ENCODE measurements at regions not wholly inside any gene's neighbourhood (a gene's known extent, or its start where the extent isn't known, plus 50 kb on each side); places are given as distances from the start of the nearest gene placed in this dataset.
A peak's percentile ranks its signal among the peaks of the same experiment; 100 is the strongest.

GRCh38 chr10:89101943-89102342, 105.2 kb downstream of the CH25H start:
- no peak for TF ChIP-seq FOXM1 (IDR thresholded peaks at IDR 0.05; ENCODE audit: borderline replicate concordance)
- TF ChIP-seq SUZ12 (IDR thresholded peaks at IDR 0.05): no peak
- no peak for TF ChIP-seq CTBP1 (IDR thresholded peaks at IDR 0.05; ENCODE audit: borderline replicate concordance)
- TF ChIP-seq ARNT (IDR thresholded peaks at IDR 0.05): no peak
- TF ChIP-seq BHLHE40 (IDR thresholded peaks at IDR 0.05; ENCODE audit: borderline replicate concordance): no peak
- no peak for TF ChIP-seq ELF4 (IDR thresholded peaks at IDR 0.05)
- no peak for TF ChIP-seq FOXK2 (IDR thresholded peaks at IDR 0.05)
- TF ChIP-seq LEF1 (IDR thresholded peaks at IDR 0.05; ENCODE audit: borderline replicate concordance): no peak
- CTCF ChIA-PET: no interaction called here
- no peak for DNase-seq (ENCODE audit: extremely low spot score)
- POLR2A ChIA-PET: no interaction called here

- no peak for TF ChIP-seq LEF1 (IDR thresholded peaks at IDR 0.05; ENCODE audit: borderline replicate concordance)
- no peak for TF ChIP-seq FOXA1 (IDR thresholded peaks at IDR 0.05)
- no peak for TF ChIP-seq L3MBTL2 (conservative IDR thresholded peaks at IDR 0.05)
- no peak for TF ChIP-seq ZNF384 (IDR thresholded peaks at IDR 0.05)
- TF ChIP-seq FOXK2 (IDR thresholded peaks at IDR 0.05): no peak
- no peak for TF ChIP-seq BHLHE40 (IDR thresholded peaks at IDR 0.05; ENCODE audit: borderline replicate concordance)
- no peak for TF ChIP-seq NFRKB (IDR thresholded peaks at IDR 0.05)
- no peak for TF ChIP-seq ELF4 (IDR thresholded peaks at IDR 0.05)
- no peak for TF ChIP-seq SP1 (IDR thresholded peaks at IDR 0.05)
- TF ChIP-seq PKNOX1 (IDR thresholded peaks at IDR 0.05): no peak
- no peak for TF ChIP-seq FOXM1 (IDR thresholded peaks at IDR 0.05; ENCODE audit: borderline replicate concordance)
- no peak for TF ChIP-seq CTBP1 (IDR thresholded peaks at IDR 0.05; ENCODE audit: borderline replicate concordance)
- POLR2A ChIA-PET: no interaction called here
- CTCF ChIA-PET: no interaction called here
- DNase-seq (ENCODE audit: extremely low spot score): no peak
Measured at GRCh38 chr10:89100680-89101079, 106.4 kb downstream of the CH25H start.

GRCh38 chr10:89097226-89097625, 106.6 kb downstream of the FAS start:
- ChIA-PET POLR2A (no interaction called here), CTCF (no interaction called here)
- TF ChIP-seq FOXK2 (IDR thresholded peaks at IDR 0.05) (no peak), L3MBTL2 (conservative IDR thresholded peaks at IDR 0.05) (no peak), BHLHE40 (IDR thresholded peaks at IDR 0.05; ENCODE audit: borderline replicate concordance) (no peak), ARNT (IDR thresholded peaks at IDR 0.05) (no peak), NFRKB (IDR thresholded peaks at IDR 0.05) (no peak), FOXM1 (IDR thresholded peaks at IDR 0.05; ENCODE audit: borderline replicate concordance) (no peak), ZNF384 (IDR thresholded peaks at IDR 0.05) (no peak), SUZ12 (IDR thresholded peaks at IDR 0.05) (no peak), LEF1 (IDR thresholded peaks at IDR 0.05; ENCODE audit: borderline replicate concordance) (no peak), PKNOX1 (IDR thresholded peaks at IDR 0.05) (no peak), HDGF (IDR thresholded peaks at IDR 0.05; ENCODE audit: borderline replicate concordance) (no peak), FOXA1 (IDR thresholded peaks at IDR 0.05) (no peak), ELF4 (IDR thresholded peaks at IDR 0.05) (no peak), CTBP1 (IDR thresholded peaks at IDR 0.05; ENCODE audit: borderline replicate concordance) (no peak), SP1 (IDR thresholded peaks at IDR 0.05) (no peak), TARDBP (IDR thresholded peaks at IDR 0.05) (no peak)
- DNase-seq (ENCODE audit: extremely low spot score): no peak

- TF ChIP-seq LEF1 (IDR thresholded peaks at IDR 0.05; ENCODE audit: borderline replicate concordance) (no peak), PKNOX1 (IDR thresholded peaks at IDR 0.05) (peak; percentile 85)
- ChIA-PET POLR2A (no interaction called here), CTCF (no interaction called here)
- no peak for DNase-seq (ENCODE audit: extremely low spot score)
Measured at GRCh38 chr10:89095701-89096391, 105.2 kb downstream of the FAS start.

- POLR2A ChIA-PET: no interaction called here
- CTCF ChIA-PET: no interaction called here
- DNase-seq (ENCODE audit: extremely low spot score): no peak
- TF ChIP-seq ZNF384 (IDR thresholded peaks at IDR 0.05) (no peak), BHLHE40 (IDR thresholded peaks at IDR 0.05; ENCODE audit: borderline replicate concordance) (no peak), HDGF (IDR thresholded peaks at IDR 0.05; ENCODE audit: borderline replicate concordance) (no peak), LEF1 (IDR thresholded peaks at IDR 0.05; ENCODE audit: borderline replicate concordance) (no peak), PKNOX1 (IDR thresholded peaks at IDR 0.05) (no peak), NFRKB (IDR thresholded peaks at IDR 0.05) (no peak), FOXK2 (IDR thresholded peaks at IDR 0.05) (no peak)
Measured at GRCh38 chr10:89093728-89094127, 103.1 kb downstream of the FAS start.

- DNase-seq (ENCODE audit: extremely low spot score): no peak
- no peak for TF ChIP-seq FOXA1 (IDR thresholded peaks at IDR 0.05)
- TF ChIP-seq FOXM1 (IDR thresholded peaks at IDR 0.05; ENCODE audit: borderline replicate concordance): no peak
- no peak for TF ChIP-seq NFRKB (IDR thresholded peaks at IDR 0.05)
- TF ChIP-seq CTBP1 (IDR thresholded peaks at IDR 0.05; ENCODE audit: borderline replicate concordance): no peak
- TF ChIP-seq BHLHE40 (IDR thresholded peaks at IDR 0.05; ENCODE audit: borderline replicate concordance): no peak
- TF ChIP-seq FOXK2 (IDR thresholded peaks at IDR 0.05): no peak
- no peak for TF ChIP-seq LEF1 (IDR thresholded peaks at IDR 0.05; ENCODE audit: borderline replicate concordance)
- no peak for TF ChIP-seq PKNOX1 (IDR thresholded peaks at IDR 0.05)
- no peak for TF ChIP-seq ARNT (IDR thresholded peaks at IDR 0.05)
- ChIA-PET POLR2A (no interaction called here), CTCF (no interaction called here)
Measured at GRCh38 chr10:89092981-89093380, 102.4 kb downstream of the FAS start.

All from HEK293T (cell line).